Adipocyte (in vitro differentiated cells): ENCODE measurements at regions not wholly inside any gene's neighbourhood (a gene's known extent, or its start where the extent isn't known, plus 50 kb on each side); places are given as distances from the start of the nearest gene placed in this dataset.
A peak's percentile ranks its signal among the peaks of the same experiment; 100 is the strongest.

ENCODE experiments used
- DNase-seq: peaks from one replicate; pipeline ENCODE4 v3.0.0-alpha.2; 2015; ENCODE audit warnings: low read depth
- H3K27me3 ChIP-seq: replicated peaks from 2 replicates; pipeline ENCODE4 v1.7.0; 2013; ENCODE audit warnings: mild to moderate bottlenecking, low read length, moderate library complexity; ENCODE audit not compliant: control insufficient read depth, insufficient read depth
- H3K36me3 ChIP-seq: 2 replicates; pipeline ENCODE4 v1.7.0; 2013; ENCODE audit warnings: low read length, mild to moderate bottlenecking, moderate library complexity; ENCODE audit not compliant: control insufficient read depth, insufficient read depth, severe bottlenecking
- H3K4me1 ChIP-seq: 2 replicates; pipeline ENCODE4 v1.7.0; 2013; ENCODE audit warnings: mild to moderate bottlenecking, low read length, moderate library complexity; ENCODE audit not compliant: control insufficient read depth, insufficient read depth
- H3K4me3 ChIP-seq: 2 replicates; pipeline ENCODE4 v1.7.0; 2013; ENCODE audit warnings: mild to moderate bottlenecking, low read length, moderate library complexity
- H3K9ac ChIP-seq: 2 replicates; pipeline ENCODE4 v1.7.0; 2013; ENCODE audit warnings: mild to moderate bottlenecking, low read length, moderate library complexity
- H3K9me3 ChIP-seq: 2 replicates; pipeline ENCODE4 v1.7.0; 2013; ENCODE audit warnings: mild to moderate bottlenecking, low read length, moderate library complexity; ENCODE audit not compliant: control insufficient read depth

GRCh38 chr13:38617936-38618335, 68.9 kb upstream of the FREM2 start:
- no peak overlapping the region for H3K9ac ChIP-seq
- no peaks in the 10 kb centered on the region for H3K9me3 ChIP-seq
- no peaks in the 10 kb centered on the region for H3K27me3 ChIP-seq
- no peaks in the 10 kb centered on the region for H3K36me3 ChIP-seq
- H3K4me3 ChIP-seq: no peak overlapping the region
- no peak for DNase-seq
- H3K4me1 ChIP-seq: peaks cover 11% of the 10 kb centered on the region

- peaks cover 11% of the 10 kb centered on the region for H3K4me1 ChIP-seq
- H3K9me3 ChIP-seq: no peaks in the 10 kb centered on the region
- H3K27me3 ChIP-seq: no peaks in the 10 kb centered on the region
- DNase-seq: no peak
- H3K4me3 ChIP-seq: no peak overlapping the region
- no peaks in the 10 kb centered on the region for H3K36me3 ChIP-seq
- H3K9ac ChIP-seq: no peak overlapping the region
Observed at GRCh38 chr13:38618336-38618735, 68.5 kb upstream of the FREM2 start.

- DNase-seq: no peak
- Histone ChIP-seq H3K9me3 (no peaks in the 10 kb centered on the region), H3K9ac (no peak overlapping the region), H3K36me3 (no peaks in the 10 kb centered on the region), H3K4me1 (peaks cover 11% of the 10 kb centered on the region), H3K4me3 (no peak overlapping the region), H3K27me3 (no peaks in the 10 kb centered on the region)
Observed at GRCh38 chr13:38618881-38619280, 68.0 kb upstream of the FREM2 start.

- Histone ChIP-seq H3K4me1 (peaks cover 11% of the 10 kb centered on the region), H3K36me3 (no peaks in the 10 kb centered on the region), H3K9ac (no peak overlapping the region), H3K4me3 (no peak overlapping the region), H3K27me3 (peaks cover 4% of the 10 kb centered on the region), H3K9me3 (no peaks in the 10 kb centered on the region)
- DNase-seq: no peak
Observed at GRCh38 chr13:38620876-38621275, 66.0 kb upstream of the FREM2 start.

GRCh38 chr13:38624822-38625221, 62.1 kb upstream of the FREM2 start:
- Histone ChIP-seq H3K36me3 (no peaks in the 10 kb centered on the region), H3K4me3 (no peak overlapping the region), H3K4me1 (no peaks in the 10 kb centered on the region), H3K27me3 (peaks cover 4% of the 10 kb centered on the region), H3K9ac (no peak overlapping the region), H3K9me3 (no peaks in the 10 kb centered on the region)
- DNase-seq: no peak

GRCh38 chr13:38628554-38628953, 58.3 kb upstream of the FREM2 start:
- Histone ChIP-seq H3K4me3 (no peak overlapping the region), H3K27me3 (peaks cover 4% of the 10 kb centered on the region), H3K9me3 (no peaks in the 10 kb centered on the region), H3K9ac (no peak overlapping the region), H3K36me3 (no peaks in the 10 kb centered on the region), H3K4me1 (peaks cover 7% of the 10 kb centered on the region)
- DNase-seq: no peak

- Histone ChIP-seq H3K4me3 (no peak overlapping the region), H3K9me3 (no peaks in the 10 kb centered on the region), H3K9ac (no peak overlapping the region), H3K36me3 (no peaks in the 10 kb centered on the region), H3K27me3 (no peaks in the 10 kb centered on the region), H3K4me1 (peaks cover 7% of the 10 kb centered on the region)
- peak; percentile 86 for DNase-seq
Observed at GRCh38 chr13:38630780-38631179, 56.1 kb upstream of the FREM2 start.

- Histone ChIP-seq H3K36me3 (no peaks in the 10 kb centered on the region), H3K4me1 (peaks cover 7% of the 10 kb centered on the region), H3K9me3 (no peaks in the 10 kb centered on the region), H3K27me3 (no peaks in the 10 kb centered on the region), H3K4me3 (no peak overlapping the region), H3K9ac (no peak overlapping the region)
- DNase-seq: no peak
Observed at GRCh38 chr13:38635030-38635429, 51.8 kb upstream of the FREM2 start.

- no peak overlapping the region for H3K4me3 ChIP-seq
- DNase-seq: no peak
- no peaks in the 10 kb centered on the region for H3K27me3 ChIP-seq
Observed at GRCh38 chr13:38636073-38636472, 50.8 kb upstream of the FREM2 start.

GRCh38 chr13:38636761-38637160, 50.1 kb upstream of the FREM2 start:
- no peak overlapping the region for H3K4me3 ChIP-seq
- no peaks in the 10 kb centered on the region for H3K36me3 ChIP-seq
- no peaks in the 10 kb centered on the region for H3K9me3 ChIP-seq
- no peaks in the 10 kb centered on the region for H3K27me3 ChIP-seq
- no peaks in the 10 kb centered on the region for H3K4me1 ChIP-seq
- no peak overlapping the region for H3K9ac ChIP-seq
- DNase-seq: no peak

More at GRCh38 chr13:38636073-38636472, 50.8 kb upstream of the FREM2 start:
- H3K9me3 ChIP-seq: no peaks in the 10 kb centered on the region
- no peak overlapping the region for H3K9ac ChIP-seq
- no peaks in the 10 kb centered on the region for H3K4me1 ChIP-seq
- no peaks in the 10 kb centered on the region for H3K36me3 ChIP-seq
